ENCODE measurements at regions not wholly inside any gene's neighbourhood (a gene's known extent, or its start where the extent isn't known, plus 50 kb on each side); places are given as distances from the start of the nearest gene placed in this dataset.
"Not testable (repeated sequence)": the region's sequence is repeated elsewhere in the genome, so short reads cannot be mapped to it uniquely, and the experiment has no call there.

DNA sequence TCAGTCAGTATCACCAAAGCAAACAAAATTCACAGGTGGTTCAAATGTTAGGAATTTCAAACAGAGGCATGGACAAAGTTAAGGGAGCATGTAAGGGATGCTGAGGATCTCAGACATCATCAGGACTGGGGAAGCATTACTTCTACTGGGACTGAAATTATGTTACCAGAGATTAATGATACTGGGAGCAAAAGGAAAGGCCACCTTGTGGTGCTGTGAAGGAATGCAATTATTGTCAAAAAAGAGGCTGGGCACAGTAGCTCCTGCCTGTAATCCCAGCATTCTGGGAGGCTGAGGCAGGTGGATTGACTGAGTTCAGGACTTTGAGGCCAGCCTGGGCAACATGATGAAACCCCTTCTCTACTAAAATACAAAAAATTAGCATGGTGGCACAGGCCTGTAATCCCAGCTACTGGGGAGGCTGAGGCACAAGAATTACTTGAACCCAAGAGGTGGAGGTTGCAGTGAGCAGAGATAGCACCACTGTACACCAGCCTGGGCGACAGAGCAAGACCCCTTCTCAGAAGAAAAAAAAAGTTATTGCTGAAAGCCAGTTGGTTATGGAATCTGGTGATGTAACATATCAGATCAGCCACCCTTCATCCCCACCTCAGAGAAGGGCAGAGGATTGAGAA lies 954.3 kb downstream of the PCDH7 start:
- no peak for DNase-seq (ENCODE audit: insufficient read length, low spot score)
- FAIRE-seq = no peak

DNA sequence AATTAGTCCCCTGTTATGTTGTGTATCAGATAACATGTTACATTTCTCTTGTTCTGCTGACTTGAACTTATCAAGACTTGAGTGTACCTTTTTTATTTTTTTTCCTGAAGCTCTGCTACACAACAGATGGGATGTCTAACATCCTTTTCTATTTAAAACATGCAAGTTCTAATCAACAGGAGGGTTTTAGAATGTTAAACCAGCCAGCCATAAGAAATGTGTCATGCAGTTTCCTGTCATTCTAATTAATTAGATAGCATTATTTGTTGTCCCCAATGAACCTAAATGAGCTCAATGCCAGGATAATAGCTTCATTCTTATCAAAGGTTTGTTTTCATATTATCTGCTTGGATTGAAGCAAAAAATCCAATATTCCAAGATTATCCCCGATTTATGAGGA lies 958.2 kb downstream of the PCDH7 start:
- no peak for FAIRE-seq
- DNase-seq (ENCODE audit: insufficient read length, low spot score) = no peak

- no peak for FAIRE-seq
Observed at GRCh38 chr4:31682796-31683195, 962.6 kb downstream of the PCDH7 start.

GRCh38 chr4:31687717-31688342 lies 967.7 kb downstream of the PCDH7 start:
- FAIRE-seq = no peak

More at GRCh38 chr4:31682796-31683195, 962.6 kb downstream of the PCDH7 start:
- DNase-seq (ENCODE audit: insufficient read length, low spot score) = no peak

DNA sequence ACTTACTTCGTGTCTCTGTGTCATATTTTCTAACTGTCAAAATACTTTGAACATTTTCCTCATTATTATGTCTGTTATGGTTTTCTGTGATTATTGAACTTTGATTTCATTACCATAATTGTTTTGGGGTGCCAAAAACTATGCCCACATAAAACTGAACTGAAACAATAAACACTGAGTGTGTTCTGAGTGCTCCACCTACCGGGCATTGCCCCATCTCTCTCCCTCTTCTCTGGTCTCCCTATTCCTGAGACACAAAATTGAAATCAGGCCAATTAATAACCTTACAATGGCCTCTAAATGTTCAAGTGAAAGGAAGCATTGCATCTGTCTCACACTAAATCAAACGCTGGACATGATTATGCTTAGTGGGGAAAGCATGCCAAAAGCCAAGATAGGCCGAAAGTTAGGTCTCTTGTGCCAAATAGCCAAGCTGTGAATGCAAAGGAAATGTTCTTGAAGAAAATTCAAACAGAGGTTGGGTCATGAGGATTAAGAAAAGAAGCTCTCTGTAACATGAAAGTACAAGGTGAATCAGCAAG lies 972.3 kb downstream of the PCDH7 start:
- FAIRE-seq (no peak), DNase-seq (ENCODE audit: insufficient read length, low spot score) (no peak)

More at GRCh38 chr4:31687717-31688342, 967.7 kb downstream of the PCDH7 start:
- DNase-seq (ENCODE audit: insufficient read length, low spot score) = no peak

- FAIRE-seq (no peak), DNase-seq (ENCODE audit: insufficient read length, low spot score) (no peak)
Observed at GRCh38 chr4:31701256-31701655, 981.1 kb downstream of the PCDH7 start.

DNA sequence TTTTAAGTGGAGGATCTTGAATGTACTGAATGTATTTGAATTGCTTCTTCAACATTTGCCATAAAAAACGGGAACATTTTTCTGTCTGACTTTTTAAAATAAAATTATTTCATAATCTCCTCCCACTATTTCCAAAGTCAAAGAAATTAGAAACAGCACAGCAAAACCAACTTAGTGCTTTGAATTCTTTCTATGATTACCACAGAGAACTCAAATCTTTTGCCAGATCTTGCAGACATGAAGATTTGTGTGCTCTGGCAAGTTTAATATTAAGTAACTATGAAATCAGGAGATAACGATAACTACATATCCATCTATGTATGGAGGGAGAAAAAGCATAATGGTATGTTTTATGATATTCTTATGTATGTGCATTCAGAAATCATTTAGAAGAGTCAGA lies 982.2 kb downstream of the PCDH7 start:
- DNase-seq (ENCODE audit: insufficient read length, low spot score) = no peak

DNA sequence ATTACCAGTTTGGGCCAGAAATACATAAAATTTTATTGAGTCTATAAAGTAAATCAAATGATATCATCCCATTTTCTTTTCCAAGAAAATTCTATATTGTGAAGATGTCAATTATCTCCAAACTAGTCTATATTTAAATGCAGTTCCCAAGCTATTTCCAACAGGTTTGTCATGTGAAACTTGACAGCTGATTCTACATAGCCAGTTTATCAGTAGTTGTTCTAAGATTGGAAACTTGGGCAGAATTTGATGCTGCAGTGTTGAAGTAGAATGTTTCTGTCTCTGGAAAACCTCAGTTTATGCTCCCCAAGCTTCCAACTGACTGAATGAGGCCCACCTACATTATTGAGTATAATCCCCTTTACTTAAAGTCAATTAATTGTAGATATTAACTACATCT lies 994.1 kb downstream of the PCDH7 start:
- FAIRE-seq (no peak), DNase-seq (ENCODE audit: insufficient read length, low spot score) (no peak)

More for the DNA sequence above, 982.2 kb downstream of the PCDH7 start:
- FAIRE-seq = no peak

- DNase-seq (ENCODE audit: insufficient read length, low spot score) (no peak), FAIRE-seq (no peak)
Observed at GRCh38 chr4:31715302-31715701, 995.1 kb downstream of the PCDH7 start.

- FAIRE-seq (no peak), DNase-seq (ENCODE audit: insufficient read length, low spot score) (no peak)
Observed at GRCh38 chr4:31727030-31727429, 1006.9 kb downstream of the PCDH7 start.

DNA sequence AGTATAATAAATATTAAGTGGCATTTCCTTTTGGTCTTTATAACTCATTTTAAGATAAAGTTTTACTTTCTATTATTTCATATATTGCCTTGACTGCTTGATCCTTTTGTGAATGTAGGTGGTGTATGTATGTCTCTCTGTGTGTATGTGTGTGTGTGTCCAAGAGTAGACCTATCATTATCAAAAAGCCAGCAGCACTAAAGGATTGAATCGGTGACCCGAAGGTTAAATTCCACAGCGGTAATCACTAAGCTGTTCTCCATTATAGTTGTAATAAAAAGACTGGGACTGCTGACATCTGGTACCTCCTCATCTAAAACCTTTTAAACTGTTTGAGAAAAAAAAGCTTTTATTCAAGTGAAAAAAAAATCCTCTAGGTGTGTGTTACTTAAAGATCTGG lies 1014.8 kb downstream of the PCDH7 start:
- FAIRE-seq (no peak), DNase-seq (ENCODE audit: insufficient read length, low spot score) (no peak)

DNA sequence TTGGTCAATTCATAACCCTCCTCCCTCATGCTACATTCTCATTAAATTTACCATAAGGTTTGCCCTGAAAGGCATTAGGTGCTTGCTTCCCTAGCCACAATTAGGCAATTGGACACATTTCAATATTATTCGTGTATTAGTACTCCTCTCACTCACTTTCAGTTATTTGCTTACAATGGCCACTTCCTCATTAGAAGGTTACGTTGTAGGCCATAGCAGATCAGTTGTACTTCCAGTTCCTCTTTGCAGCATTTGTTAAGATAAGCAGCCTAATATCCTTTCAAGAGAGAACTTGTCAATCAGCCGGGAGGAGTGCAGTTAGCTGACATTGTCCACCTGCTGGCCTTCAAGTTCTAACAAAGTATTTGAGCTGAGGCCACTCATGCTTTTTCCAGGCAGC lies 1017.2 kb downstream of the PCDH7 start:
- FAIRE-seq (no peak), DNase-seq (ENCODE audit: insufficient read length, low spot score) (no peak)

- DNase-seq (ENCODE audit: insufficient read length, low spot score) (no peak), FAIRE-seq (no peak)
Observed at GRCh38 chr4:31741326-31741725, 1021.2 kb downstream of the PCDH7 start.

- DNase-seq (ENCODE audit: insufficient read length, low spot score) (no peak), FAIRE-seq (no peak)
Observed at GRCh38 chr4:31748382-31748781, 1028.2 kb downstream of the PCDH7 start.

DNA sequence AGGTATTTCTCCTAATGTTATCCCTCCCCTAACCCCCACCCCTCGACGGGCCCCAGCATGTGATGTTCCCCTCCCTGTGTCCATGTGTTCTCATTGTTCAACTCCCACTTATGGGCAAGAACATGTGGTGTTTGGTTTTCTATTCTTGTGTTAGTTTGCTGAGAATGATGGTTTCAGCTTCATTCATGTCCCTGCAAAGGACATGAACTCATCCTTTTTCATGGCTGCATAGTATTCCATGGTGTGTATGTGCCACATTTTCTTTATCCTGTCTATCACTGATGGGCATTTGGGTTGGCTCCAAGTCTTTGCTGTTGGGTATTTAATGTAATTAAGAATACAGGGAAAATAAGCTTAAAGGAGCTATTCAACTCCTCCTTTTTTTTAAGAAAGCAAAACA lies 1030.4 kb downstream of the PCDH7 start:
- FAIRE-seq; DNase-seq (ENCODE audit: insufficient read length, low spot score): not testable (repeated sequence)

DNA sequence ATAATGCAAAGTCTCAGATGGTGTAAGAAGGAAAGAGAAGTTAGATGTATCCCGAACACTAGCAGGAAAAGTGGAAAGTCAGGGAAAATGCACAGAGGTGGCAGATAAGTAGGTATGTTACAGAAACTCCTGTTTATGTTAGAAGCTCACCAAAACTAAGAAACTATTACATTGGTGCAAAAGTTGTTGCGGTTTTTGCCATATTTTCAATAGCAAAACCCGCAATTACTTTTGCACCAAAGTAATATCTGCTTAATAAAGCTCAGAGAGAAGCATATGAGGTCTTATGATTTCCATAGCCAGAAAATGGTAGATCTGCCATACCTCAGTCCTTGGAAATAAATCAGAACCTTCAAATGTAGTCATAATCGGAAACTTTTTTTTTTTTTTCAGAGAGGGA lies 1035.6 kb downstream of the PCDH7 start:
- no peak for FAIRE-seq

DNA sequence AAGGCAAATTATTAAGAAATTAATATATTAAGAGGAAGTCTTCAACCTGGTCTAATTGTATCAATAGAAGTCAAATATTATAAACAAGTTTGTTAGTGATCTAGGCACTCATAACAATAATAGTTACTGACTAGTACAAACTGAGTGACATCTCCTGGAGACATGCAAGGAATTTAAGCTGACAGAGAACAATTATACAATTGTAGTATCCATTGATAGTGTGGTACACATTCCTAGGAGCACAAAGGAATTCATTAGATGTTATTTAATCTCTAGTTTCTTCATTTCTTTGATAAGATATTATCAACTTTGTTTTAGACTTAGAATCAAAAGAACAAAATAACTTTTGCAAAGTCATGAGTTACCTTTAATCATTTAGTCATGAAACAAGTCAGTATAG lies 1048.6 kb downstream of the PCDH7 start:
- no peak for FAIRE-seq
- DNase-seq (ENCODE audit: insufficient read length, low spot score) = no peak

More for the DNA sequence above, 1035.6 kb downstream of the PCDH7 start:
- no peak for DNase-seq (ENCODE audit: insufficient read length, low spot score)

GRCh38 chr4:31783311-31783710 lies 1063.1 kb downstream of the PCDH7 start:
- FAIRE-seq (no peak), DNase-seq (ENCODE audit: insufficient read length, low spot score) (no peak)

GRCh38 chr4:31784558-31784957 lies 1064.4 kb downstream of the PCDH7 start:
- DNase-seq (ENCODE audit: insufficient read length, low spot score) (no peak), FAIRE-seq (no peak)

- no peak for FAIRE-seq
- no peak for DNase-seq (ENCODE audit: insufficient read length, low spot score)
Observed at GRCh38 chr4:31787701-31788100, 1067.5 kb downstream of the PCDH7 start.

DNA sequence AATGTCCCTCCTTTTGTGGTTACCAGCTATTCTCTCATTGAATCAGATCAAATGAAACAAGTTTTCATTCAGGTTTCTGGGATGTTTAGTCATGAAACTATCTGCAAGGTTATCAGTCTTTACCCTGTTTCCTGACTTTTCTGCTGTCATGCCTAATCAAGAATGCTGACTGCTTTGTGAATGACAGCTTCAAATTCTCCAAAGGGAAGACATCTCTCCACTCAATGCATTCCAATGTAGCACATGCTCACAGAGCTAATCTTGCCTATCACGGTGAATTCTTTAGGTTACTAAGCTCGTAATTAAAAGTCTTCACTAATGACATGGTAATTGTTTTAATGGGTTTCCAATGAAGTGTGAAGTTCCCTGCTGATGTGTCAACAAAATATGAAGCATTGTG lies 1068.5 kb downstream of the PCDH7 start:
- no peak for DNase-seq (ENCODE audit: insufficient read length, low spot score)
- no peak for FAIRE-seq

GRCh38 chr4:31791666-31792065 lies 1071.5 kb downstream of the PCDH7 start:
- DNase-seq (ENCODE audit: insufficient read length, low spot score) (no peak), FAIRE-seq (no peak)

Data from GM19239 (cell line).